ENCODE measurements at regions not wholly inside any gene's neighbourhood (a gene's known extent, or its start where the extent isn't known, plus 50 kb on each side); places are given as distances from the start of the nearest gene placed in this dataset.

- H3K9me3 Mint-ChIP-seq: no peaks in the 10 kb centered on the region
- no peaks in the 10 kb centered on the region for H3K36me3 ChIP-seq (ENCODE audit: insufficient read depth, low read length)
- no peaks in the 10 kb centered on the region for H3K27me3 Mint-ChIP-seq
- H3K4me3 Mint-ChIP-seq: no peak overlapping the region
- no peaks in the 10 kb centered on the region for H3K27me3 ChIP-seq (ENCODE audit: control insufficient read depth in 1 of 2, insufficient read depth in 2 of 2, low read length in 2 of 2)
- DNase-seq (no peak), ATAC-seq (ENCODE audit: poor library complexity) (no peak)
- CTCF ChIA-PET: no interaction called here
- intact Hi-C loops (cut with DNase I, micrococcal nuclease): no loop called here
- no peak overlapping the region for H3K27ac ChIP-seq (ENCODE audit: low read depth in 1 of 2, low read length in 2 of 2)
- no peaks in the 10 kb centered on the region for H3K4me1 ChIP-seq (ENCODE audit: insufficient read depth, low read length)
- POLR2A ChIA-PET: no interaction called here
- H3K4me3 ChIP-seq (ENCODE audit: low read length): no peak overlapping the region
- H3K4me1 Mint-ChIP-seq (ENCODE audit: low read depth): no peaks in the 10 kb centered on the region
- no peak for TF ChIP-seq CTCF (IDR thresholded peaks at IDR 0.05)
- no peak overlapping the region for H3K27ac Mint-ChIP-seq
- no peaks in the 10 kb centered on the region for H3K9me3 ChIP-seq (ENCODE audit: control insufficient read depth in 1 of 2, insufficient read depth in 1 of 2, low read length in 2 of 2)
- H3K36me3 Mint-ChIP-seq (ENCODE audit: low read depth): no peaks in the 10 kb centered on the region
These were observed 602.9 kb downstream of the NTRK3 start for GRCh38 chr15:87653646-87654045.

DNA sequence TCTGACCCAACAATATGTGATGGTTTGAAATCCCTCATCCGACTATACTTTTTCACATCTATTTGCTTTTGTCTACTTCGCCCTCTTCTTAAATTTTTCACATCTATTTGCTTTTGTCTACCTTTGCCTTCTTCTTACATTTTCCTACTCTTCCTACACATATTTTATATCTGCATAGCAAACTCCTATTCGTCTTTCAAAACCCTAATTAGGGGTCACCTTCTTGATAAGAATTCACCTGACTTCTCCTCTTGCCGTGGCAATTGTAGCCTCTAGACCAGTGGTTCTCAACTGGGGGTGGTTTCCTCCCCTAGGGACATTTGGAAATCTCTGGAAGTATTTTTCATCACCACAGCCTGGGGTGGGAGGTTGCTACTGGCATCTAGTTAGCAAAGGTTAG lies 607.4 kb downstream of the NTRK3 start:
- Mint-ChIP-seq H3K4me1 (ENCODE audit: low read depth) (no peaks in the 10 kb centered on the region), H3K36me3 (ENCODE audit: low read depth) (no peaks in the 10 kb centered on the region), H3K27me3 (no peaks in the 10 kb centered on the region), H3K9me3 (no peaks in the 10 kb centered on the region), H3K27ac (no peak overlapping the region), H3K4me3 (no peak overlapping the region)
- POLR2A ChIA-PET: no interaction called here
- no peaks in the 10 kb centered on the region for H3K36me3 ChIP-seq (ENCODE audit: insufficient read depth, low read length)
- no peak for TF ChIP-seq CTCF (IDR thresholded peaks at IDR 0.05)
- no peak for ATAC-seq (ENCODE audit: poor library complexity)
- H3K4me3 ChIP-seq (ENCODE audit: low read length): no peak overlapping the region
- CTCF ChIA-PET: no interaction called here
- no peak overlapping the region for H3K27ac ChIP-seq (ENCODE audit: low read depth in 1 of 2, low read length in 2 of 2)
- DNase-seq: no peak
- H3K27me3 ChIP-seq (ENCODE audit: control insufficient read depth in 1 of 2, insufficient read depth in 2 of 2, low read length in 2 of 2): no peaks in the 10 kb centered on the region
- H3K4me1 ChIP-seq (ENCODE audit: insufficient read depth, low read length): peaks cover 4% of the 10 kb centered on the region
- intact Hi-C loops (cut with DNase I, micrococcal nuclease): no loop called here
- H3K9me3 ChIP-seq (ENCODE audit: control insufficient read depth in 1 of 2, insufficient read depth in 1 of 2, low read length in 2 of 2): no peaks in the 10 kb centered on the region

GRCh38 chr15:87648278-87648677 lies 608.3 kb downstream of the NTRK3 start:
- intact Hi-C loops (cut with DNase I, micrococcal nuclease): no loop called here
- peaks cover 4% of the 10 kb centered on the region for H3K4me1 Mint-ChIP-seq (ENCODE audit: low read depth)
- H3K27me3 Mint-ChIP-seq: no peaks in the 10 kb centered on the region

More at GRCh38 chr15:87648278-87648677, 608.3 kb downstream of the NTRK3 start:
- H3K4me3 ChIP-seq (ENCODE audit: low read length): no peak overlapping the region
- CTCF ChIA-PET: no interaction called here
- Mint-ChIP-seq H3K27ac (no peak overlapping the region), H3K4me3 (no peak overlapping the region), H3K9me3 (no peaks in the 10 kb centered on the region), H3K36me3 (ENCODE audit: low read depth) (no peaks in the 10 kb centered on the region)
- peaks cover 4% of the 10 kb centered on the region for H3K4me1 ChIP-seq (ENCODE audit: insufficient read depth, low read length)
- POLR2A ChIA-PET: no interaction called here
- no peak overlapping the region for H3K27ac ChIP-seq (ENCODE audit: low read depth in 1 of 2, low read length in 2 of 2)
- H3K9me3 ChIP-seq (ENCODE audit: control insufficient read depth in 1 of 2, insufficient read depth in 1 of 2, low read length in 2 of 2): no peaks in the 10 kb centered on the region
- ATAC-seq (ENCODE audit: poor library complexity) (no peak), DNase-seq (no peak)
- no peak for TF ChIP-seq CTCF (IDR thresholded peaks at IDR 0.05)
- no peaks in the 10 kb centered on the region for H3K36me3 ChIP-seq (ENCODE audit: insufficient read depth, low read length)
- no peaks in the 10 kb centered on the region for H3K27me3 ChIP-seq (ENCODE audit: control insufficient read depth in 1 of 2, insufficient read depth in 2 of 2, low read length in 2 of 2)

Data from CD4-positive, alpha-beta T cell (primary cell).